ENCODE measurements at regions not wholly inside any gene's neighbourhood (a gene's known extent, or its start where the extent isn't known, plus 50 kb on each side); places are given as distances from the start of the nearest gene placed in this dataset.

- Histone ChIP-seq H3K4me3 (no peak overlapping the region), H3K36me3 (no peaks in the 10 kb centered on the region), H3K27ac (no peak overlapping the region), H3K9me3 (no peaks in the 10 kb centered on the region), H3K27me3 (no peaks in the 10 kb centered on the region), H3K4me1 (no peaks in the 10 kb centered on the region)
- no peak for DNase-seq (ENCODE audit: extremely low spot score in 2 of 2)
- intact Hi-C loops (cut with DNase I): no loop called here
- TF ChIP-seq POLR2A (IDR thresholded peaks at IDR 0.05) (no peak), POLR2AphosphoS5 (IDR thresholded peaks at IDR 0.05; ENCODE audit: insufficient read depth in 1 of 2, low read depth in 1 of 2) (no peak)
- TF ChIP-seq, protein P1, sequence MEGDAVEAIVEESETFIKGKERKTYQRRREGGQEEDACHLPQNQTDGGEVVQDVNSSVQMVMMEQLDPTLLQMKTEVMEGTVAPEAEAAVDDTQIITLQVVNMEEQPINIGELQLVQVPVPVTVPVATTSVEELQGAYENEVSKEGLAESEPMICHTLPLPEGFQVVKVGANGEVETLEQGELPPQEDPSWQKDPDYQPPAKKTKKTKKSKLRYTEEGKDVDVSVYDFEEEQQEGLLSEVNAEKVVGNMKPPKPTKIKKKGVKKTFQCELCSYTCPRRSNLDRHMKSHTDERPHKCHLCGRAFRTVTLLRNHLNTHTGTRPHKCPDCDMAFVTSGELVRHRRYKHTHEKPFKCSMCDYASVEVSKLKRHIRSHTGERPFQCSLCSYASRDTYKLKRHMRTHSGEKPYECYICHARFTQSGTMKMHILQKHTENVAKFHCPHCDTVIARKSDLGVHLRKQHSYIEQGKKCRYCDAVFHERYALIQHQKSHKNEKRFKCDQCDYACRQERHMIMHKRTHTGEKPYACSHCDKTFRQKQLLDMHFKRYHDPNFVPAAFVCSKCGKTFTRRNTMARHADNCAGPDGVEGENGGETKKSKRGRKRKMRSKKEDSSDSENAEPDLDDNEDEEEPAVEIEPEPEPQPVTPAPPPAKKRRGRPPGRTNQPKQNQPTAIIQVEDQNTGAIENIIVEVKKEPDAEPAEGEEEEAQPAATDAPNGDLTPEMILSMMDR (IDR thresholded peaks at IDR 0.05): no peak
Observed at GRCh38 chr1:106756752-106757151, 299.7 kb upstream of the PRMT6 start.

GRCh38 chr1:106768077-106768476 is 288.4 kb upstream of the PRMT6 start:
- Histone ChIP-seq H3K9me3 (no peaks in the 10 kb centered on the region), H3K4me3 (no peak overlapping the region), H3K4me1 (no peaks in the 10 kb centered on the region), H3K27ac (no peak overlapping the region), H3K36me3 (no peaks in the 10 kb centered on the region), H3K27me3 (no peaks in the 10 kb centered on the region)
- TF ChIP-seq POLR2AphosphoS5 (IDR thresholded peaks at IDR 0.05; ENCODE audit: insufficient read depth in 1 of 2, low read depth in 1 of 2): no peak
- TF ChIP-seq, protein P1 (IDR thresholded peaks at IDR 0.05): no peak
- TF ChIP-seq POLR2A (IDR thresholded peaks at IDR 0.05): no peak
- no peak for DNase-seq (ENCODE audit: extremely low spot score in 2 of 2)
- intact Hi-C loops (cut with DNase I): no loop called here

- H3K4me3 ChIP-seq: no peak overlapping the region
- H3K4me1 ChIP-seq: no peaks in the 10 kb centered on the region
- intact Hi-C loops (cut with DNase I): no loop called here
- DNase-seq (ENCODE audit: extremely low spot score in 2 of 2): no peak
- H3K27ac ChIP-seq: no peak overlapping the region
- H3K36me3 ChIP-seq: no peaks in the 10 kb centered on the region
- no peak for TF ChIP-seq POLR2AphosphoS5 (IDR thresholded peaks at IDR 0.05; ENCODE audit: insufficient read depth in 1 of 2, low read depth in 1 of 2)
- TF ChIP-seq, protein P1 (IDR thresholded peaks at IDR 0.05): no peak
- no peak for TF ChIP-seq POLR2A (IDR thresholded peaks at IDR 0.05)
- no peaks in the 10 kb centered on the region for H3K27me3 ChIP-seq
- no peaks in the 10 kb centered on the region for H3K9me3 ChIP-seq
Observed at GRCh38 chr1:106768501-106768900, 288.0 kb upstream of the PRMT6 start.

DNA sequence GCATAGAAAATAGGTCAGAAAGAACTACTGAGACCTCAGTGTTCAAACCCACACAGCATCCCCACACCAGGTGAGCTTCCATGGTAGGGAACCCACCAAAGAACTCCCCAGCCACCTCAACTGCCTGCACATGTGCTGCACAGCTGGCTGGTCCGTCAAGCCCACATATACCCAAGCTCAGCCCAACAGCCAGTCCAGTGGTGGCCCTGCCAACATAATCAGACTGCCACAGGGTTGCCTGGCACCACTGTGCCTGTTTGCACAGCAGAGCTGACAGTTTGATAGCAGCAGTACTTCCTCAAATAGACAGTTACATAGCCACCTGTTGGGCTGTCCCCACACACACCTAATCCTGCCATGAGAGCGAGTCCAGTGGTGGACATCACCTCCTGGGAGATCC is 283.3 kb upstream of the PRMT6 start:
- intact Hi-C loops (cut with DNase I): no loop called here
- H3K9me3 ChIP-seq: no peaks in the 10 kb centered on the region
- H3K4me3 ChIP-seq: no peak overlapping the region
- DNase-seq (ENCODE audit: extremely low spot score in 2 of 2): no peak
- H3K36me3 ChIP-seq: no peaks in the 10 kb centered on the region
- TF ChIP-seq POLR2AphosphoS5 (IDR thresholded peaks at IDR 0.05; ENCODE audit: insufficient read depth in 1 of 2, low read depth in 1 of 2): no peak
- TF ChIP-seq, protein P1 (IDR thresholded peaks at IDR 0.05): no peak
- no peak overlapping the region for H3K27ac ChIP-seq
- H3K27me3 ChIP-seq: no peaks in the 10 kb centered on the region
- no peaks in the 10 kb centered on the region for H3K4me1 ChIP-seq

DNA sequence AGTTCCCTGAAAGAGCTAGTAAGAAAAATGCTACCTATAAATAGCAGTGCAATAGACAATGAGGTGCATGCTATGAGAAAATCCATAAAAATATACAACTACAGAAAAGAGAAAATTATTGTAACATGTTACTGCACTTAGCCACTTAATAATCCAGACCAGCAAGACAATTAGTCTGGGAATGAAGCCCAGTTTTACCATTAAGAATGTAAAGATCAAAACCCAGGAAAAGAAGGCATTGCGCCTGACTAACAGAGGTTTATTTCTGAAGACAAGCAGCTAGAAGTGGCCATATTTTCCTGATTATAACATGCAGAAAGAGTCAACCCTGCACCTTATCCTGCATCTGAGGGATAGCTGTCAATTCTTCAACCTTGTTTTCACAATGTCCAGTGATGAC is 276.4 kb upstream of the PRMT6 start:
- TF ChIP-seq, protein P1 (IDR thresholded peaks at IDR 0.05): no peak
- TF ChIP-seq POLR2A (IDR thresholded peaks at IDR 0.05): no peak
- H3K36me3 ChIP-seq: no peaks in the 10 kb centered on the region
- intact Hi-C loops (cut with DNase I): no loop called here
- no peaks in the 10 kb centered on the region for H3K4me1 ChIP-seq
- H3K27me3 ChIP-seq: no peaks in the 10 kb centered on the region
- no peak for DNase-seq (ENCODE audit: extremely low spot score in 2 of 2)
- no peaks in the 10 kb centered on the region for H3K9me3 ChIP-seq
- H3K27ac ChIP-seq: no peak overlapping the region
- no peak overlapping the region for H3K4me3 ChIP-seq
